Stimulated activated CD4-positive, alpha-beta T cell treated with anti-CD3 and anti-CD28 coated beads, Interleukin-4, amount 100 ng/mL, for 1 hour (primary cell): ENCODE measurements at regions not wholly inside any gene's neighbourhood (a gene's known extent, or its start where the extent isn't known, plus 50 kb on each side); places are given as distances from the start of the nearest gene placed in this dataset.

Experiments
- DNase-seq: peaks from one replicate; pipeline ENCODE4 v3.0.0-alpha.2; 2020

GRCh38 chr13:22103046-22104027, 432.5 kb downstream of the FGF9 start:
- DNase-seq = no peak

DNA sequence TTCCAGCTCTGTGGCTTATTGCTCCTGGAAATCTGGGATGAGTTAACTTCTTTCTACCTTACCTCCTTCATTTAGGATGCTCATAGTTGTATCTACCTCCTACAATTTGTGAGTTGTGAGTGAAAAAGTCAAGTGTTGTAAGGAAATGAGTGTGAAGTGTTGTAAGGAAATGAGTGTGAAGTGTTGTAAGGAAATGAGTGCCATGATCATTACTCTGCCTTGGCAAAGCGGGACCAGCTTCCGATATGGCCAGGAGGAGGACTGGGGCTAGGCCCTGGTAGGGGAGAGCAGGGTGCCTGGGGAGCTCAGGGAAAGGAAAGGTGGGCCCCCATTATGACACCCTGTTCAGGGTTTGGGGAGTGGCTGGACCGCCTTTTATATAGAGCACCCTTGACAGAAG, 435.2 kb downstream of the FGF9 start:
- no peak for DNase-seq

DNA sequence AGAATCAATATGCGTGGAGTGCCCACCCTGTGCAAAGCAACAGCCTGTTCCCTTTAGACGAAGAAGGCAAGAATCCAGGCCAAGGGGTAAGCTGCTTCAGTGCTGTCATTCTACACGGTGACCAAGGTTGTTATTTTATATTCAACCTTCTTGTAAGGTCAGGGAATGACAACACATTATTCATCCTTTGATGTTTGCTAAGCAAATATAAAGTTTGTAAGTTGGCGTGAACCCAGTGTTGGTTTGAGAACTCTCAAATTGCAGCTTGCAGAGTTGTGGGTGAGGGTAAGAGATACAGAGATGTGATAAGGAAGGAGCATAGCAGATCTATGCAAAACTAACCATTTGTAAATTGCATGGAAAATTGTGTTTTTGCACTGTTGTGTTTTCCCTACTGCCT, 436.7 kb downstream of the FGF9 start:
- DNase-seq = no peak

GRCh38 chr13:22108283-22108942, 437.5 kb downstream of the FGF9 start:
- DNase-seq = no peak

GRCh38 chr13:22108979-22109378, 438.1 kb downstream of the FGF9 start:
- no peak for DNase-seq

GRCh38 chr13:22110368-22110767, 439.5 kb downstream of the FGF9 start:
- DNase-seq = no peak

DNA sequence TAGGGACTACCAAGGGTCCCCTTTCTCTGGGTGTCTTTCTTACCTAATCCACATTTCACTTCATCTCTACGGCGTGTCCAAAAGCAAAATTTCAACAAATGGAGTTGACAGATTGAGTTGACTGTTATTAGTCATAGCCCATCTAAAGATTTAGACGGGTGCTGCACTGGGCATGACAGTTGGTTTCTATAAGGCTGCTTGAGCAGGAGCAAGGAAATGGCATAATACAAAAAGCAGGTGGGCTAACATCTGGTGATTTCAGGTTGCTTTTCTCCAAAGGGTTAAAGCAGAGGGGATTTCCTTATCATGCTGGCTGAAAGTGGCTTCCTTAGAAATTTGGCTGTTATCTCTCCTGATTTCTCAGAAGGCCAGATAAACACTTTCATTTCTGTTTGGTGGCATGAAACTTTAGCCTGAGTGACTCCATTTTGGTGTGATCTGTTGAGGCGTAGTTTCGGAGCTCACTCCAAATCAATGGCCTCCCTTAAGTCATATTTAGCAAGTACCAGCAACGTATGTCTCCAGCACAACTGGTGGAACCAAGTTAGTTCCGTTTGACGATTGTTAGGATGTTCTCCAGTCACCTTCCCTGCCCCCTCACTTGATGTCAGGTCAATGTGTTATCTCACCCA, 440.4 kb downstream of the FGF9 start:
- no peak for DNase-seq

DNA sequence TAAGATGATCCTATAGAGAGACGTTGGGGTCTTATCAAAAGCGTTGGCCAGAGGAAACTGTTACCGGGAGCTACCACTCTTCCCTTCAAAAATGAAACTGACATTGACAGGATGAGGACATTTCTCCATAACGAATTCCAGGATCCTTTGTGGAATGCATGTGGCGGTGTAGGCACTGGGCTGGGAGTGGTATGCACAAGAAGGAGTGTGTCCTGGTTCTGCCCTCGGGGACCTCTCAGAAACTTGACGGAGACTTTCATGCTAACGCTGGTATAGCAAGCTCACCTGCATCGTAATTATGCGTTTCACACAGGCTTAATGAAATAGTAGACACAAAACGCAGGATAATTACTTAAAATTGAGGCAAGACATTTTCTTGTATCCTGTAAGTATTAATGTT, 441.1 kb downstream of the FGF9 start:
- no peak for DNase-seq

DNA sequence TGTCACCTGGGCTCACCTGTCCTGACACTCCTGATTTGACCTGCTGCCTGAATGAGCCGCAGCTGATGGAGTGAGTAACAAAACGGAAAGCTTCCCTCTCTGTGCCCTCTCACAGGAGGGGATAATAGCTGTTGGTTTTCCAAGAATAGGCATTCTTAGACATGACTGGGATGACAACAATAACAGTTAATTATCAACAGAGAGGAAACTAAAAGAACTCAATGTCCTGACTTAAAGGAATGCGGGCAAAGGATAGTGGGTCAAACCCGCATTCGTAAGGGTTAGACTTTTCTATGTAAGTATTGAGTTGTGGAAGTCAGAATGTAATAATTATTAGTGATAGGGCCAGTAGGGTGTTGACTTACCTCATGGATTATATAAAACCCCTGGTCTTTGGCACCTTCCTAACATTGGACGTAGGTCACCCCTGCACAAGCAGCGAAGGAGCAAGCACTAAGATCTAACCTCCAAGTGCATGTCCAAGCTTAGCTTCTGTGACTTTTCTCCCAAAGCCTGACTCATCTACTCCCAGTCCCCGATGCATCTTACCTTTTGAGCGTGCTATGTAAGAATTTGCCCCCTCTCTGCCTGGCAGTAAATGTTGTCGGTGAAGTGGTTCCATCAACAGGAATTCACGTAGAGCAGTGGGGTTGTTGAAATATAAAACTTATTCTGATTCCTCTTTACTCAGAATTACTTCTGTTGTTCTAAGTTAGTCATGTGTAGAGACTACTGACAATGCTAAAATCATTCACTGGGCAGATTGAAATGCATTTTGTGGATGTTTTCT, 442.3 kb downstream of the FGF9 start:
- DNase-seq = no peak

GRCh38 chr13:22114630-22115311, 443.9 kb downstream of the FGF9 start:
- no peak for DNase-seq

GRCh38 chr13:22118158-22118557, 447.3 kb downstream of the FGF9 start:
- DNase-seq = no peak

DNA sequence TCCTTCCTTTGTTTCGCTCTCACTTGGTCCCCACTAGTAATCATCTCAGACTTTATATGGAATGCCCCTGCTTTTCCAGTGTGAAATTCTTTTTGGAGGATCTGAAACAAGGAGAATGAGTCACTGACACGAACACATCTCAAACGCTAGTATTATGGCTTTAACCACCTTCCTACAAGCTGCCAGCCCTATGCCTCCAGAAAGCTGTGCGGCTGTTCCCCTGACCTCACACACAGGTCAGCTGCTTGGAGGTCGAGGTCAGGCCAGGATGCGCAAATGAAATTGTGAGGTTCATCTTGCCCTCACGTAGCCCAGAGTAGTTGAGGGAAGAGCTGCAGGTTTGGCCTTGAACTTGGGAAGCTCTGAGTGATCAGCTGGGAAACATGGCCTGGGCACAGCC, 449.8 kb downstream of the FGF9 start:
- DNase-seq = no peak

- no peak for DNase-seq
Measured at GRCh38 chr13:22121146-22121739, 450.4 kb downstream of the FGF9 start.

DNA sequence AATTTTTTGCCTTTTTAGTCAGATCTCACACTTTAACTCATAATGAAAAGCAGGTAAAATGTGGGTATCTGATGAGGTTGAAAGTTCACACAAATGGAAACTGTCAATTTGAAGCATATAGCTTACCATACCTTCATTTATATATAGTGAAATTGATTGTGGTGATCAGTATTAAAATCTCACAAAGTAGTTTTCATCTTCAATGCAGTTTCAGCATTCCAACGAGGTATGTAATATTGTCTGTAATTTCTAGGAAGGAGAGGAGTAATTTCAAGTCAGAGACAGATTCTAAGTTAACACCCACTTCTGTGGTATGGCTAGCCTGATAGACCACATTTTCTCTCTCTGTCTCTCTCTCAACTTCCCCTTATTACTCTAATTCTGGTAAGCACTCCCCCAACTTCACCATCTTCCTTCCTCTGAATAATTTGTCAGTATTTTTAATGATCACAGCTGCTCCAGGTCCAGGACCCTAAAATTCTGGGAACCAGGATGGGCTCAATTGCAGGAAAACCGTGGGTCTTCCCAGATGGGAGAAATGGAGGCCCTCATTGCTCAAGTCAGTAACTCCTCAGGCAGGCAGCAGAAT, 455.7 kb downstream of the FGF9 start:
- no peak for DNase-seq

GRCh38 chr13:22127277-22128164, 456.6 kb downstream of the FGF9 start:
- no peak for DNase-seq

DNA sequence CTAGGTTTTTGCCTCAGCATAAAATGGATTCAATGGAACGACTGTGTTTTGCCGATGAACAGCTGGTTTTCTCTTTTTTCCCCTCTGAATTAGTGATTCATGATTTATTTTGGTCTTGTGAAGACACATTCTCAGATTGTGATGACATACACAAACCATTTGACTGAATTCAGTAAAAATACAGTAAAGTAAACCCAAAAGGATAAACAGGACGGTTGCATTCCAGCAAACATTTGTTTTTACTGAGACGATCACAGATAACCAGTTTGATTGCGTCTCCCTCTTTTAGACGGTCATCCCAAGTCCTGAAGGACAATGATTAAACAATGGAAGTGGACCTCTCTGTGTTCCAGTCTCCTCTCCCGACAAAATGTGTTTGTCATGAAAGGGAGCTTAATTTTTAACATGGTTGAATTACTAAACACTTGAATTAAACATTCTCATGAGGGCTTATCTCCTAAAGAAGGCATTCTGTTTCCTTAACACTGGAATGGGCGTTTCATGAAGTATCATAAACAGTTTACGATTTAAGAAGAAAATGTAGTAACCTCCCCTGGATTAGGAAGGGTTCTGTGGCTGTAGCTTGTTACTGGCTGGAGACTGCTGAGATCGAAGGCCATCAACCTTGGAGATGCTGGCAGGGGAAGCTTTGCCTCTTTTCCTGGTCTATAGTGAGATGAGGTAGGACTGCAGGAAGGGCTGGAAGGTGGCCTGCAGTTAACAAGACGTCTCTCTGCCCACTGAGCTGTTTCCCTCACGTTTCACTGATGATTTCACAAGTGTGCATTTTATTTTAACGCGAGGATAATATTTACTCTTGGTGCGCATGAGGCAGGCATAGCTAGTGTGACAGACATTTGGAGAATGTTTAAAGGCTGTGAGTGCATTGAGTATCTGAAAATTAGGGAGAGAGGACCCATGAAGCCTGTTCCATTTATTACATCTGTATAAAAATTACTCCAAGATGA, 457.9 kb downstream of the FGF9 start:
- no peak for DNase-seq

DNA sequence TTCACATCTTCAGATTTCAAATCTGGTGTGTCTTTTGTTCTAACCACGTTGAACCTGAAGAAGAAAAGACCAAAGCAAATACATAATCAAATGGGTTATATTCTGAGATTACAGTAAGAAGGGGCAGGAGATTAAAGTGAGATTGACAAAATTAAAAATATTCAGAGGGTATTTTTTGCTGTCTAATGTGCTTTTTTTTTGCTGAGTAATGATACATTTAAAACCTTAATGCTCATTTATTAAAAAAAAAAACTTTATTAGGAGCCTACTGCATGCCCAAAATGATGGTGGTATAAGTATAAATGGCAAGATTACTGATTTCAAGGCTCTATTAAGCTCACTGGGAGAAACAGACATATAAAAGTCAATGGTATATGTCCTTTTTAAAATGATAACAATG, 459.4 kb downstream of the FGF9 start:
- no peak for DNase-seq

DNA sequence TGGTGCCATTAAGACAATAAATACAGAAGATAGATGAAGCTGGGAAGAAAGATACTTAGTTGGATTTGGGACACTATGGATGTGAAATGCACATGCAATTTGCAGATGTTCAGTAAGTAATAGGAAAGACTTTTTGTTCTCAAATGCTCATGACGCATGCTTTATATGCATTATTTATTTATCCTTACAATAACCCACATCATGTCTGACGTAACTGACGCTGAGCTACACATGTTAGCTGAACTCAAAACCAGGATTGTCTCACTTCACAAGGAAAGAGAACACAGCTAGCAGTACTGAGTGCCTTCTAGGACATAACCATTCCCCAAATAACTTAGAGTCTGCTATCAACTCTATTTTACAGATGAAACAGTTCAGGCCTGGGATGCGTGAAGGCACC, 463.4 kb downstream of the FGF9 start:
- no peak for DNase-seq

DNA sequence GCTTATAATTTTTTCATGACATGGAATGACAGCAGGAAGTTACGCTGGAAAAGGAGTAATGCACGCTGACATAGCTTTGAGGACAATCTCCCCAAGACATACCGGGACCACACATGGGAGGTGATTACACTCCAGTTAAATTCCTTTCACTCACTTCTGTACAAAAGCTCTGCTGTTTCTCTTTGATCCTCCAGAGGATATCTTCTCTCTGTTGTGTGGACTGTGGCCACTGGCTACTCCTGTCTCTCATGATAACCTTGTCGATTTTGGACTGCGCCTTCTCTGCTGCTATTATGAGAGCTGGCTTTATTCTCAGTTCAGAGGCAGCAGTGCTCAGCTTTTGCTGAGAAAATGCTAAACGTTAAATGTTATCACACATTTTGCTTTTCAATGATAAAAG, 464.6 kb downstream of the FGF9 start:
- DNase-seq = no peak
